HepG2 (cell line): ENCODE measurements at regions not wholly inside any gene's neighbourhood (a gene's known extent, or its start where the extent isn't known, plus 50 kb on each side); places are given as distances from the start of the nearest gene placed in this dataset.

Experiments
- ARID2 ChIP-seq: sonication (generic); formaldehyde crosslinking; IDR thresholded peaks from 2 replicates; pipeline ENCODE4 v1.8.1; 2022; ENCODE audit warnings: mild to moderate bottlenecking, missing genetic modification reagents, borderline replicate concordance
- BRD4 ChIP-seq: sonication (generic); formaldehyde crosslinking; IDR thresholded peaks from 2 replicates; pipeline ENCODE4 v1.4.0; 2020; ENCODE audit warnings: missing genetic modification reagents
- ESRRA ChIP-seq: sonication (generic); formaldehyde crosslinking; IDR thresholded peaks from 2 replicates; pipeline ENCODE4 v1.5.1; 2020; ENCODE audit warnings: mild to moderate bottlenecking, low read depth, missing genetic modification reagents
- GLI4 ChIP-seq: sonication (generic); formaldehyde crosslinking; IDR thresholded peaks from 2 replicates; pipeline ENCODE4 v1.5.1; 2020; ENCODE audit warnings: missing genetic modification reagents, mild to moderate bottlenecking, moderate library complexity, borderline replicate concordance
- GZF1 ChIP-seq: sonication (generic); formaldehyde crosslinking; IDR thresholded peaks from 2 replicates; pipeline ENCODE4 v1.5.1; 2020; ENCODE audit warnings: mild to moderate bottlenecking, missing genetic modification reagents
- KAT8 ChIP-seq: IDR thresholded peaks from 2 replicates; pipeline ENCODE4 v1.6.1; 2016; ENCODE audit warnings: missing genetic modification reagents, missing compliant biosample characterization
- MED13 ChIP-seq: sonication (generic); formaldehyde crosslinking; IDR thresholded peaks from 2 replicates; pipeline ENCODE4 v1.5.0; 2020; ENCODE audit warnings: missing genetic modification reagents
- NR2C2 ChIP-seq: sonication (generic); formaldehyde crosslinking; IDR thresholded peaks from 2 replicates; pipeline ENCODE4 v1.4.0; 2020; ENCODE audit warnings: missing genetic modification reagents, mild to moderate bottlenecking, moderate library complexity, borderline replicate concordance
- NR2F6 ChIP-seq, 2 experiments: IDR thresholded peaks; 2 replicates each; pipeline ENCODE4 v1.6.1; 2016; ENCODE audit warnings: antibody characterized with exemption in 1 of 2, mild to moderate bottlenecking in 1 of 2
- NRL ChIP-seq: sonication (generic); formaldehyde crosslinking; IDR thresholded peaks from 2 replicates; pipeline ENCODE4 v1.5.0; 2020; ENCODE audit warnings: missing genetic modification reagents, mild to moderate bottlenecking, moderate library complexity, borderline replicate concordance
- TCF7 ChIP-seq: sonication (generic); IDR thresholded peaks from 2 replicates; pipeline ENCODE4 v1.6.1; 2016; ENCODE audit warnings: antibody characterized with exemption, low read depth
- ZFY ChIP-seq: sonication (generic); formaldehyde crosslinking; IDR thresholded peaks from 2 replicates; pipeline ENCODE4 v1.4.0; 2020; ENCODE audit warnings: missing genetic modification reagents
- ZNF7 ChIP-seq: IDR thresholded peaks from 2 replicates; pipeline ENCODE4 v1.6.1; 2016; ENCODE audit warnings: missing biosample characterization, missing genetic modification reagents
- ZNF768 ChIP-seq: sonication (generic); formaldehyde crosslinking; IDR thresholded peaks from 2 replicates; pipeline ENCODE4 v1.4.0; 2020; ENCODE audit warnings: missing genetic modification reagents
- ZSCAN22 ChIP-seq: sonication (generic); formaldehyde crosslinking; IDR thresholded peaks from 2 replicates; pipeline ENCODE4 v1.4.0; 2020; ENCODE audit warnings: mild to moderate bottlenecking, missing genetic modification reagents
- TF ChIP-seq, protein P1 (sequence below): sonication (generic); formaldehyde crosslinking; IDR thresholded peaks from 2 replicates; pipeline ENCODE4 v1.8.0; 2023; ENCODE audit warnings: mild to moderate bottlenecking, missing genetic modification reagents
- TF ChIP-seq, protein P2 (sequence below): IDR thresholded peaks from 2 replicates; pipeline ENCODE4 v1.6.1; 2018; ENCODE audit warnings: missing genetic modification reagents, mild to moderate bottlenecking, missing compliant biosample characterization
- TF ChIP-seq, protein P3 (sequence below): sonication (generic); formaldehyde crosslinking; IDR thresholded peaks from 2 replicates; pipeline ENCODE4 v1.4.0; 2020; ENCODE audit warnings: mild to moderate bottlenecking, missing genetic modification reagents
- TF ChIP-seq, protein P4 (sequence below): sonication (generic); formaldehyde crosslinking; IDR thresholded peaks from 2 replicates; pipeline ENCODE4 v1.5.0; 2020; ENCODE audit warnings: mild to moderate bottlenecking, missing genetic modification reagents
- TF ChIP-seq, protein P5 (sequence below): sonication (generic); formaldehyde crosslinking; IDR thresholded peaks from 2 replicates; pipeline ENCODE4 v1.5.1; 2020; ENCODE audit warnings: missing genetic modification reagents, mild to moderate bottlenecking, borderline replicate concordance

DNA sequence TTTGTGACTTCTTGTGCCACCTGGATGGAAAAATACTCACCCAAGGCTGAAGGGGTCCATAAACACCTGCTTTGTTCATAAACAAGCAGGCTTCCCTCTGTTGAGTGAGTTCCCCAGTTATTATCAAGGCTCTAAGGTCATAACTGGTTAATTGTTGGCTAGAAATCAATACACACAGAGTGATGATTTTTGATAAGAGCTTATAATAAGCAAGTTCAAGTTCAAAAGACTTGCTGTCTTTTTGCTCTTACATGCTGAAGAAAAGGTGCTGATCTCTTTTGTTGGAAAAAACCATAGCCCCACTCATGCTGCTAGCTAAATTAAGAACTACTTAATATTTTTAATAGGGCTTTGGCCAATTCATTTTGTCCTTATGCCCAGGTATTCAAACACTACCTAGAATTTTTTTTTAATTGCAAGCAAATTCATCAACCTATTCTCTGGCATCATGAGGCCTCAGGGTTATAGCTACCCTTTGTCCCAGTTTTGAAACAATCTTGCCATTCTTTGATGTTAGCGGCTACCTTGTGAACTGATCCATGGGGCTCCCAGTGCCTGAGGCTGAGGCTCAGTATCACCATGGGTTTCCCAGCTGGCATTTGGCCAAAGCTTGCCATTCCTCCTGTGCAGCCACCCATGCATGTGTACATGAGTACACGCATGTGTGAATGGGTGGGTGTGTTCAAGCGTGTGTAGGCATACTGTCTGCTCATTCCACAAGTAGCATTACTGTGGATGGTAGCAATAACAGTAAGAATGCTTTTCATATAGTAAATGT lies 127.6 kb upstream of the LPP start (continued):
- TF ChIP-seq, protein P1, sequence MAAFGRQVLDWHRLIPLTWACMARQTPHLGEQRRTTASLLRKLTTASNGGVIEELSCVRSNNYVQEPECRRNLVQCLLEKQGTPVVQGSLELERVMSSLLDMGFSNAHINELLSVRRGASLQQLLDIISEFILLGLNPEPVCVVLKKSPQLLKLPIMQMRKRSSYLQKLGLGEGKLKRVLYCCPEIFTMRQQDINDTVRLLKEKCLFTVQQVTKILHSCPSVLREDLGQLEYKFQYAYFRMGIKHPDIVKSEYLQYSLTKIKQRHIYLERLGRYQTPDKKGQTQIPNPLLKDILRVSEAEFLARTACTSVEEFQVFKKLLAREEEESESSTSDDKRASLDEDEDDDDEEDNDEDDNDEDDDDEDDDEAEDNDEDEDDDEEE (CRISPR knock-in tag) = no peak
- no peak for TF ChIP-seq ZFY (CRISPR knock-in tag)
- no peak for TF ChIP-seq NRL
- TF ChIP-seq ZNF7 (CRISPR knock-in tag) = no peak
- TF ChIP-seq TCF7 = peak; percentile 79
- TF ChIP-seq GZF1 (CRISPR knock-in tag) = no peak
- TF ChIP-seq ZNF768 (CRISPR knock-in tag) = no peak
- TF ChIP-seq, protein P2, sequence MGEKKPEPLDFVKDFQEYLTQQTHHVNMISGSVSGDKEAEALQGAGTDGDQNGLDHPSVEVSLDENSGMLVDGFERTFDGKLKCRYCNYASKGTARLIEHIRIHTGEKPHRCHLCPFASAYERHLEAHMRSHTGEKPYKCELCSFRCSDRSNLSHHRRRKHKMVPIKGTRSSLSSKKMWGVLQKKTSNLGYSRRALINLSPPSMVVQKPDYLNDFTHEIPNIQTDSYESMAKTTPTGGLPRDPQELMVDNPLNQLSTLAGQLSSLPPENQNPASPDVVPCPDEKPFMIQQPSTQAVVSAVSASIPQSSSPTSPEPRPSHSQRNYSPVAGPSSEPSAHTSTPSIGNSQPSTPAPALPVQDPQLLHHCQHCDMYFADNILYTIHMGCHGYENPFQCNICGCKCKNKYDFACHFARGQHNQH (CRISPR knock-in tag) = no peak
- TF ChIP-seq, protein P3, sequence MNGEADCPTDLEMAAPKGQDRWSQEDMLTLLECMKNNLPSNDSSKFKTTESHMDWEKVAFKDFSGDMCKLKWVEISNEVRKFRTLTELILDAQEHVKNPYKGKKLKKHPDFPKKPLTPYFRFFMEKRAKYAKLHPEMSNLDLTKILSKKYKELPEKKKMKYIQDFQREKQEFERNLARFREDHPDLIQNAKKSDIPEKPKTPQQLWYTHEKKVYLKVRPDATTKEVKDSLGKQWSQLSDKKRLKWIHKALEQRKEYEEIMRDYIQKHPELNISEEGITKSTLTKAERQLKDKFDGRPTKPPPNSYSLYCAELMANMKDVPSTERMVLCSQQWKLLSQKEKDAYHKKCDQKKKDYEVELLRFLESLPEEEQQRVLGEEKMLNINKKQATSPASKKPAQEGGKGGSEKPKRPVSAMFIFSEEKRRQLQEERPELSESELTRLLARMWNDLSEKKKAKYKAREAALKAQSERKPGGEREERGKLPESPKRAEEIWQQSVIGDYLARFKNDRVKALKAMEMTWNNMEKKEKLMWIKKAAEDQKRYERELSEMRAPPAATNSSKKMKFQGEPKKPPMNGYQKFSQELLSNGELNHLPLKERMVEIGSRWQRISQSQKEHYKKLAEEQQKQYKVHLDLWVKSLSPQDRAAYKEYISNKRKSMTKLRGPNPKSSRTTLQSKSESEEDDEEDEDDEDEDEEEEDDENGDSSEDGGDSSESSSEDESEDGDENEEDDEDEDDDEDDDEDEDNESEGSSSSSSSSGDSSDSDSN (CRISPR knock-in tag) = no peak
- TF ChIP-seq, protein P4, sequence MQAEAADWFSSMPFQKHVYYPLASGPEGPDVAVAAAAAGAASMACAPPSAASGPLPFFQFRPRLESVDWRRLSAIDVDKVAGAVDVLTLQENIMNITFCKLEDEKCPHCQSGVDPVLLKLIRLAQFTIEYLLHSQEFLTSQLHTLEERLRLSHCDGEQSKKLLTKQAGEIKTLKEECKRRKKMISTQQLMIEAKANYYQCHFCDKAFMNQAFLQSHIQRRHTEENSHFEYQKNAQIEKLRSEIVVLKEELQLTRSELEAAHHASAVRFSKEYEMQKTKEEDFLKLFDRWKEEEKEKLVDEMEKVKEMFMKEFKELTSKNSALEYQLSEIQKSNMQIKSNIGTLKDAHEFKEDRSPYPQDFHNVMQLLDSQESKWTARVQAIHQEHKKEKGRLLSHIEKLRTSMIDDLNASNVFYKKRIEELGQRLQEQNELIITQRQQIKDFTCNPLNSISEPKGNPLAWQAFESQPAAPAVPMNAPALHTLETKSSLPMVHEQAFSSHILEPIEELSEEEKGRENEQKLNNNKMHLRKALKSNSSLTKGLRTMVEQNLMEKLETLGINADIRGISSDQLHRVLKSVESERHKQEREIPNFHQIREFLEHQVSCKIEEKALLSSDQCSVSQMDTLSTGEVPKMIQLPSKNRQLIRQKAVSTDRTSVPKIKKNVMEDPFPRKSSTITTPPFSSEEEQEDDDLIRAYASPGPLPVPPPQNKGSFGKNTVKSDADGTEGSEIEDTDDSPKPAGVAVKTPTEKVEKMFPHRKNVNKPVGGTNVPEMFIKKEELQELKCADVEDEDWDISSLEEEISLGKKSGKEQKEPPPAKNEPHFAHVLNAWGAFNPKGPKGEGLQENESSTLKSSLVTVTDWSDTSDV = no peak
- TF ChIP-seq KAT8 (CRISPR knock-in tag) = peak; percentile 56; the same call in 1 of the 2 replicates
- TF ChIP-seq NR2C2 (CRISPR knock-in tag) = peak; percentile 18; the same call in 1 of the 2 replicates
- peak; percentile 76 for TF ChIP-seq MED13 (CRISPR knock-in tag)
- no peak for TF ChIP-seq ZSCAN22 (CRISPR knock-in tag)
- no peak for TF ChIP-seq GLI4
- TF ChIP-seq, protein P5, sequence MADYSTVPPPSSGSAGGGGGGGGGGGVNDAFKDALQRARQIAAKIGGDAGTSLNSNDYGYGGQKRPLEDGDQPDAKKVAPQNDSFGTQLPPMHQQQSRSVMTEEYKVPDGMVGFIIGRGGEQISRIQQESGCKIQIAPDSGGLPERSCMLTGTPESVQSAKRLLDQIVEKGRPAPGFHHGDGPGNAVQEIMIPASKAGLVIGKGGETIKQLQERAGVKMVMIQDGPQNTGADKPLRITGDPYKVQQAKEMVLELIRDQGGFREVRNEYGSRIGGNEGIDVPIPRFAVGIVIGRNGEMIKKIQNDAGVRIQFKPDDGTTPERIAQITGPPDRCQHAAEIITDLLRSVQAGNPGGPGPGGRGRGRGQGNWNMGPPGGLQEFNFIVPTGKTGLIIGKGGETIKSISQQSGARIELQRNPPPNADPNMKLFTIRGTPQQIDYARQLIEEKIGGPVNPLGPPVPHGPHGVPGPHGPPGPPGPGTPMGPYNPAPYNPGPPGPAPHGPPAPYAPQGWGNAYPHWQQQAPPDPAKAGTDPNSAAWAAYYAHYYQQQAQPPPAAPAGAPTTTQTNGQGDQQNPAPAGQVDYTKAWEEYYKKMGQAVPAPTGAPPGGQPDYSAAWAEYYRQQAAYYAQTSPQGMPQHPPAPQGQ (CRISPR knock-in tag) = no peak
- TF ChIP-seq BRD4 (CRISPR knock-in tag) = no peak
- TF ChIP-seq NR2F6 (IDR thresholded peaks at IDR 0.05) = peak; percentile 64
- TF ChIP-seq NR2F6 (CRISPR knock-in tag; IDR thresholded peaks at IDR 0.05) = peak; percentile 61
- TF ChIP-seq ARID2 (CRISPR knock-in tag) = no peak
- peak; percentile 39; the same call in 1 of the 2 replicates for TF ChIP-seq ESRRA (CRISPR knock-in tag)
